H1 (cell line): ENCODE measurements at regions not wholly inside any gene's neighbourhood (a gene's known extent, or its start where the extent isn't known, plus 50 kb on each side); places are given as distances from the start of the nearest gene placed in this dataset.

Experiments used
- BRCA1 ChIP-seq: IDR thresholded peaks from 2 replicates; pipeline ENCODE4 v1.6.1; 2012; ENCODE audit warnings: low read depth, low read length, improper control_type of control experiment
- CBX5 ChIP-seq: fragments of 300-800, 300-1000 bp; sonication (generic); IDR thresholded peaks from 2 replicates; pipeline ENCODE4 v1.7.1; 2016; ENCODE audit warnings: antibody characterized with exemption, low read length, low read depth
- CEBPB ChIP-seq: IDR thresholded peaks from 2 replicates; pipeline ENCODE4 v1.6.1; 2012; ENCODE audit warnings: low read depth, low read length
- CHD7 ChIP-seq: fragments of 300-600 bp; sonication (generic); IDR thresholded peaks from 2 replicates; pipeline ENCODE4 v1.7.1; 2012; ENCODE audit warnings: low read length, moderate library complexity, mild to moderate bottlenecking, inconsistent platforms; ENCODE audit not compliant: insufficient replicate concordance
- JUN ChIP-seq: IDR thresholded peaks from 2 replicates; pipeline ENCODE4 v1.6.1; 2011; ENCODE audit warnings: low read depth, mild to moderate bottlenecking, improper control_type of control experiment, low read length
- JUND ChIP-seq: IDR thresholded peaks from 2 replicates; pipeline ENCODE4 v1.6.1; 2011; ENCODE audit warnings: mild to moderate bottlenecking, improper control_type of control experiment, low read length
- MAX ChIP-seq: IDR thresholded peaks from 2 replicates; pipeline ENCODE4 v1.6.1; 2012; ENCODE audit warnings: inconsistent platforms
- PHF8 ChIP-seq: fragments of 200-600 bp; sonication (generic); conservative IDR thresholded peaks from 2 replicates; pipeline ENCODE4 v1.7.1; 2012; ENCODE audit warnings: low read depth, mild to moderate bottlenecking, inconsistent platforms, low read length, moderate library complexity
- POLR2AphosphoS5 ChIP-seq: IDR thresholded peaks from 2 replicates; pipeline ENCODE4 v1.6.1; 2011; ENCODE audit warnings: low read depth, low read length
- SIRT6 ChIP-seq: IDR thresholded peaks from one replicate; pipeline ENCODE4 v1.7.1; 2012; ENCODE audit warnings: low read length, inconsistent platforms

GRCh38 chr14:34328178-34328577 is 133.9 kb downstream of the SPTSSA start (continued):
- no peak for TF ChIP-seq CHD7
- TF ChIP-seq SIRT6 = no peak
- TF ChIP-seq PHF8 = no peak
- no peak for TF ChIP-seq JUN
- no peak for TF ChIP-seq POLR2AphosphoS5
- no peak for TF ChIP-seq MAX
- TF ChIP-seq JUND = no peak
- TF ChIP-seq CBX5 = no peak
- no peak for TF ChIP-seq BRCA1
- TF ChIP-seq CEBPB = no peak
